Activated T-cell treated with anti-CD3 and anti-CD28 coated beads for 1 hour (primary cell): ENCODE measurements at regions not wholly inside any gene's neighbourhood (a gene's known extent, or its start where the extent isn't known, plus 50 kb on each side); places are given as distances from the start of the nearest gene placed in this dataset.

Source experiments
- DNase-seq: peaks from one replicate; pipeline ENCODE4 v3.0.0-alpha.2; 2020; ENCODE audit warnings: low read depth

DNA sequence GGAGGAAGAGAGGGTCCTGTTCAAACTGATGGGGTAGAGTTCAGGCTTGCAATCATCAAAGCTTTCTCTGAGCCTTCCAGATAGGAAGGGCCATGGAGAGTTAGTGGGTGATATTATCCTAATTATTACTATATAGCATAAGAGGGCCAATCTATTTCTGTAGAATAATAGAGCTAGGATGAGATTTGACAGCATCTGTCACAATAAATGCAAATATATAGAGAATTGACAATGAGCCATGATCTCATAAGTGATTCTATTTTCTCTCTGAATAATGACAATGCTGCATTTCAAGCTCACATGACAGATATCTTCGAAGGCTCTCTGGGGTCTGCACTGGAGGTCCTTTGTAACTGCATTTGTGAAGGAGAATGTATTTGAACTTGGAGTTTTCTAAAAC lies 521.9 kb upstream of the CELF4 start:
- DNase-seq = no peak

DNA sequence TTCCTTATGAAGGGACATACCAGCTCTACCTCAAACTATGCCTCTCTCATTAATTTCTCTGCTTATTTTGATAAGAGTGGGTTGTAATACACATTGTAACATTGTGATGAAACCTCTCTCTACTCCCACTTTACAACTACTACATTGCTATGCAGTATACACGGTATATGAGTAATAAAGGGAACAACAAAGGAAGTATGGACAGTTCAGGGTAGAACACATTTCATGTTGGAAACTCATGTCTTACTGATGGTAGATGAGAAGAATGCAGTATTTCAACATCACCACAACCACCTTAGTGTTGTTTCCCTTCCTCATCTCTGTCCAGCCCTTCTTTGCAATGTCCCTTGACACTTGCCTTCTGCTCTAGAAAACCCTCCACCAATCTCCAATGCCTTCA lies 515.9 kb upstream of the CELF4 start:
- no peak for DNase-seq

DNA sequence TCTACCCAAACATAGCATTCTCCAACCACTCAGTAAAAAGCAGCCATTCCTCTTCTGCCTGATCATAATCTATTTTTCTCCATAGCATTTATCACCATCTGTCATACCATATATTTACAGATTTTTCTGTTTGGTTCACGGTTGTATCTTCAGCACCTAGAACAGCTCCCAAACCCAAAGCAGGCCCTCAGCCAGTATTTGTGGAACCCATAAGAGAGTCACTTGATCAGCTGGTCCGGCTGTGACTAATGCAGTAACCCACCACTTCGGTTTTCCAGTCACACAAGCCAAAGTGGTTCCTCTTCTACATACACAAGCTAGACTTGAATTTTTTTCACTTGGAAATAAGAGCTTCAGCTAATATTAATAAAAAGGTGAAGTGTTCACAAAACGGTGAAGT lies 511.6 kb upstream of the CELF4 start:
- DNase-seq = no peak

DNA sequence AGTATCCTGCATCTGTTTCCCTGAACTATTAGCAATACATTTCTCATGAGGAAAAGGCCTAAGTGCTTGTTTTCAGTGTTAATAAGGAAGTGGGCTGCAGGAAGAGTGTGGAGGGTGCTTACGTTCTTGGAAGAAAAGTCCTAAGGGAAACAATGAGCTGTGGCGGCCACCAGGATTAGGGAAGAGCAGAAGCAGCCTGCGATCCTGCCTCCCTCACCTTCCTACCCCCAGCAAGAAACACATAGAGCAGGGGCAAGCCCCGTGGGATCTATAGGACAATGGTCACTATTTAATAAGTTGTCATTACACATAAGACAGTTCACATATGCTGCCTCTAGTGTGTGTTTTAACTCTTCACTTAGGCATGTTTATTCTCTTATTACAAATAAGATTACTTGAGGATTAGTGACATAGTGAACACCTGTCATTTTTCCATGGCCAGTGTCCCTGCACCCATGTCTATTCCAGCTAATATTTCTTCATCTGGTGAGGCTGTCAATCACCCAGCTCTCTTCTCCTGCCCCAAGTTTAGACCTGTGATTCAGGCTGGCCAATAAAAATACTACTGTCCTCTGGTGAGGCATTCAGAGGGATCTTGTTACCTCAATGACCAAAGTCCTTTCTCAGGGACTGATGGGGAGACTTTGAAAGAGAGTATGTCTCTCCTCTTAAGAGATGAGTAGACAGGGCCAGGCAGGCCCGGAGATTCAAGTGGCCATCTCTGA lies 510.9 kb upstream of the CELF4 start:
- no peak for DNase-seq

DNA sequence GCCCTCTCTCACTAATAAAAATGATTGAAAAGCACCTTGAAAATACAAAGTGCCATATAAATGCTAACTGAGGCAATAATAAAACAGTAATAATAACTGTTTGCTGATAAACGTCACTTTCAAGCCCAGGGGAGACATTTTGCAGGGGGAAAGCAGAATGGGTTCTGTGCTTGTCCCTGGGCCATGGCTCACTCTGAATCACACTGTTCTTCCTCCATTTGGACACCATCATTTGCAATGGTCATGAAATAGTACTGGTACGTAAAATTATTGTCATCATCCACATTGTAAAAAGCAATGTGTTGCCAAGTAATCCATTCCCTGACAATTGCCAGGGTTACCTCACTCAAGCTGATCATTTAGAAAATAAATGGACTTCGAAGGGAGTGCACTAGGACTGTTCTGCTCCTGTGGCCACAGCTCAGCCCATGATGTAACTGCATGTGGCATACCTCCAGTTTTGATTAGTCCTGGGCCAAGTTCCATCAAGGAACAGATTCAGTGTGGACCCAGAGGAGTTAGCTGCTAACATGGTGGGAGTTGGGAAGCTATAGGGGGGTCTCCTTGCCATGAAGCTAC lies 508.8 kb upstream of the CELF4 start:
- DNase-seq = no peak

DNA sequence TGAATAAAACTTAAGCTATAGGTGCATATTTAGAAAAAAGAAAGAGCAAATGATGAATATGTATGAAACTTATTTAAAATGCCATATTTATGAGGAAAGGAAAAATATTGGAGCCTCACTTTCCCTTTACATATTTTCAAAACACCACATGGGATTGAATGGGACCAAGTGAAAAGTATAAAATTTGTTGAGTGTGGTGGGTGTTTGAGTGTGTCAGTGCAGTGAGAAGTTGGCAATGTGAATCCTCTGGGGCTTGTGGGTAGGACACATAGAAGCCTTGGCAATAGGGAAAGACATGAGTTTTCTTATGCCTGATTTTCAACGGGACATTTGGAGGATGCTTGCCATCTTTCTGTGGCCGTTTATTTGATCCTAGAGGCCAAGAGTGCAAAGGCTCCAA lies 502.2 kb upstream of the CELF4 start:
- DNase-seq = no peak

DNA sequence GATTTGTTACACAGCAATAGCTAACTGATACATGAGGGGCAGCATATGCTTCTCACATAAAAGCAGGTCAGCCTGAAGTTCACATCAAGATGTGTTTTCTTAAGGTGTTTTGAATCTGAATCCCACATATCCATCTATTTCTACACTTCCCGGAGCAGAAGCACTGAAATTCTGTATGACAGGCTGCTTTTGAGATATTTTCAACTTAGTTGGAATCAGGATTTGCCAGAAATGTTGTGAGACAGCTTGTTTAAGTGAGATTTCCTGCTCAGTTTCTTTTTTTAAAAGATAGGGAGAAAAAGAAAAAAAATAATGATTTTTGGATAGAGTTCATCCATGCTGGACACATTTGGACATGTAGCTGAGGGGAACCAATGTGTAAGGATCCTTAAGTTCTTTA lies 501.5 kb upstream of the CELF4 start:
- DNase-seq = no peak

DNA sequence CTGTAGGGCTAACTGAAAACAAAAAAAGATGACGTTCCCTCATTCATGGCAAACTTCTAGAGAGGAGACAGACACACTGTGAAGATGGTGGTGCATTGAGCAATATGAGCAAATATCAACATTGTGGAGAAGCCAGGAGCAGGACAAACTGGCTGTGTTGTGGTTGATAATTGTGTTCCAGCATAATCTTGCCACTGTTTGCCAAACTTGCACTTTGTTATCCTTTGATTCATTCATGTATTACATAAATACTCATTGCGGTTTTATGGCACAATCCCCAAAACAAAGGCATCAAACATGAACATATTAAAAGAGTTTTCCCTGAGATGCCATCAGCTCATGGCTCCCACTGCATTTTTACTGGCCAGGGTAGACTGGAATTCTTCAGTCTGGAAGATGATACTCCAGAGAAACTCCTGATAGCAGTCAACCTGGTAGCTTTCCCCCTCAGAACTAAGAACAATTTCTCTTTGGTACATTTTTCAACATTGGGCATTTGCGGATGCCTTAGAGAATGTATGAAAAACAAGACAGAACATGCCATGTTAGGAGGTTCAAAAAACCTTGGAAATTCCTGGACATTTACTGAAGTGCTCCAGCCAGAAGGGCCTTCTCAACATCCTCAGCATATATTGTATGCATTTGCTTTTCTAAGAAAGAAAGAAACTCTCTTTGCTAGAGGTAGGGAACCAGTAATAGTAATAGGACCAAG lies 487.4 kb upstream of the CELF4 start:
- DNase-seq = no peak

DNA sequence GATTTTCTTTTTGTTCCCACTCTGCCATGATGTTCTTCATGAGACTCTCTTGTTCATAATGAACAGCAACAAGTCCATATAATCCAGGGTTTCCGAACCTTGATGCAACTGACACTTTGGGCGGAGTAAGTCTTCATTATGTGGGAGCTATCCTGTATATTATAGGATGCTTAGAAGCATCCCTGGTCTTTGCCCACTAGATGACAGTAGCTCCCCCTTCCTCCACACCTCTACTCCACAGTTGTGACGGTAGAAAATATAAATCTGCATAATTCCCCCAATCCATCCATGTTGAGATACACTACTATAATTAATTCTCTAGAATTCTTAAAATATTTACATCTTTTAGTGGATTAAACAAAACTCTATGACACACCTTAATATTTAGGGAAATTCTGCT lies 482.2 kb upstream of the CELF4 start:
- no peak for DNase-seq

DNA sequence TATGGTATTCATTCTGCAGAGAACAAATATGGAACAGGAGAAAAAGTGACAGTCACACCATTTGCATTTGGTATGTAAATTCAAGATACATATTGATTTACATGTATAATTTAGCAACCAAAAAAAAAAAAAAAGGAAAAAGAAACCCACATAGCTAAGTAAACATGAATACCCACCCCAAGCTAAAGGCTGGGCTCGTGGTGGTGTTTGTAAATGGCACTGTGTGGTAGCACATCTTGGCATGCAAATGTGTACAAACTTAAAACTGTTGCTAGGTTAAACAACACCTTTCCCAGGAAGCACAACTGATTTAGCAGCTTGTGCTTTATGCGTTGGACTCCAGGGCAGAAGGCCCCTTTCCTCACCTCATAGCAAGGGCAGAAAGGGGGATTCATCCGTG lies 481.1 kb upstream of the CELF4 start:
- DNase-seq = no peak

DNA sequence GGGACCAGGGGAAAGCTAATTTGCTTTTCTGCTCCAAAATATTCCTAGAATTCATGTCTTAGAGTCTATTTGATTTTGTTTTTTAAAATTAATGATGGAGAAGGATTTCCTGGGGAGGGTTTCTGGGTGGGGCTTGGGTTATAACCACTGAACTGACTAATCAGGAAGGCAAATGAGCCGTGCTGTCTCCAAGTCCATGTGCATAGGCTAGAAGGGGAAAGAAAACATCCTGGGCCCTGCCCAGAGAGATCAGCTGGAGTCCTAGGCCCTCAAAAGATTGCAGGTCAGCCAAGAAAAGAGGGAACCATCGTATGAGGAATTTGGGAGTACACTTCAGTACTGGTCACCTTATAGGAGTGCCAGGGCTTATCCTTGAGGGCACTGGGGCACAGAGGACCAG lies 480.2 kb upstream of the CELF4 start:
- no peak for DNase-seq

DNA sequence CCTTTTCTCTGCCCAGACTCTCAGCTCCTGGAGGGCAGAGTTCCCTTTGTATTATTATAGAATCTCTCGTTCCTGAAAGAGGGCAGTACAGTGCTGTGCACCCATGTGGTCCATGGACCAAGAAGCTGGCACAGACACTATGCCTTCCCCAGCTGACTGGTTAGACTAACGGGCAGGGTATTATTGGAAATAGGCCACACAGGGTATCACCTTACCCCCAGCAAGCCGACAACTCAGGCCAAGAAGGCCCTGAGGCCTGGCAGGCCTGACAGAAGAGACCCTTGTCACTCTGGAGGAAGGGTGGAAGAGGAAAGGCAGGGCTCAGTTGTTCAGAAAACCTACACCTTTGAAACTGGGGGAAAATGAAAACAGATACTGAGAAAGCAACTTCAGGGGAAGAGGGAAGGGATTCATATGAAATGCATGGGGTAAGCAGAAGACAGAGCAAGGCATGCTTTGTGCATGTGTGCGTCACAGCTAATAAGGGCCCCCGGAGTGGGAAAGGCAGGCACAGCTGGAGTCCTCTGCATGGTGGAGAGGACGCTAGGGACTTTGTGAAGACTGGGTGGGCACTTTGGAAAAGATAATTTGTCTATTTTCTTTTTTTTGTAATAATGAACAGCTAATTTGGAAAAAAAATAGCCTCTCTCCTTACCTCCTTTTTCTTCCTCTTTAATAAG lies 476.8 kb upstream of the CELF4 start:
- no peak for DNase-seq

DNA sequence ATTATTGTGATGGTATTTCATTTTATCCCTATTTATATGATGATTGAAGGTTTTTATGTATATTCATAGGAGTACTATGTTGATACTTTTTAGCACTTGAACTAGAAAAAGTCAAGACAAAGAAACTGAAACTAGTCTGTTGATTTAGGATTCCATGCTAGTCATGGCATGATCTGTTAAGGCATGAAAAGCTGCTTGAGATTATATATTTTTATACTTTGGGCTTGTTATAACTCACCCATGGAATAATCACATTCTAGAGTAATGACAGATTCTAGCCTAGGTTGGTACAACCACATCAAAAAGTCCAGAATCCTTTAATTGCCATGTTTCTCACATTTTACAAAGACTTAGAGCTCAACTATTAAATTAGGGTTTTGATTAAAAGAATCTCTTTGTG lies 472.6 kb upstream of the CELF4 start:
- DNase-seq = no peak

DNA sequence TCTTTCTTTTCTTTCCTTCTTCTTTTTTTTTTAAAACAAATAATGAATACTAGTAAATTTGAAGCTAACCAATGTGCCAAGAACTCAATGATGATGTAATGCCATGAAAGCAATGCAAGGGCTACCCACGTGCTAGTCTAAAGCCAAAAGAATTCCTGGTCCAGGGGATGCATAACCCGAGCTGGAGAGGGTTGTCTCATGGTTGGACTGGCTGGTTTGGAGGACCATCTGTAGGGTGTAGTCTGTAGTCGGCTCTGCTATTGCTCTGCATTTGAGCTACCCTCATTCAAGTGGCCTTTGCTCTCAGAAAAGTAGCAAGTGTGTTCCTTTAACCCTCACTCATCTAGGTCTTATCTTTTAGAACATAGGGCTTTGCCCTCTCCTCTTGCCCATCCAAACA lies 469.6 kb upstream of the CELF4 start:
- no peak for DNase-seq

DNA sequence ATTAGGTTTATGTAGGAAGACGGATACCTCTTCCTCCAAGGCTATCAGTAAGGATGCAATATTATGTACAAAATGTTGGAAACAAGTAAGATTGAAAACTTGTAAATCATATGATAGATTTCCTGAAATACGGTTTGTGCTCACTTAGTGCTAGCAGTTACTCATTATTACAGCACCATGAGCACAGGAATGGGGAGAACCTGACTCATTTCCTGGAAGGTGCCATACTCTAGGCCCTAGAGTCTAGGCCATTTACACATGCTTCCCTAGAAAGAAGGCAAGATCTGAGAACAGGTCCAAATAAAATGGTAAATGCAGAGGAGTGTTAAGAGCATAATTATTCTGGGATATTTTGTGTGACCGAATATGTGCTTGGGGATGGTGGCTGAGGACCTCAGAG lies 467.7 kb upstream of the CELF4 start:
- DNase-seq = no peak

DNA sequence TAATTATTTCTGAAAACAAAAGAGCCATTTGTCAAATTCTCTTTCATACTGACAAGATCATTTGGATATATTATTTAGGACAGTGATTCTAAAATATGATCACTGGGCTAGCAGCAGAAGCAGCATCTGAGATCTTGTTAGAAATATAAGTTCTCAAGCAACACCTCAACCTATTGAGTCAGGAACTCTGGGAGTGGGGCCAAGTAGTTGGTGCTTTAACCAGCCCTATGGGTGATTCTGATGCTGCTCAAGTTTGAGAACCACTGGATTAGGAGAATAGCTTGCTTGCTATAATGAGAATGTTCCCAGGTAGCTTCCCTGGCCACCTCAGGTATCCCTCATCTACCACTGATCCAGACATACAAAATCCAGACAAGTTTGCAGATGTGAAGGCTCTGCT lies 466.9 kb upstream of the CELF4 start:
- DNase-seq = no peak

DNA sequence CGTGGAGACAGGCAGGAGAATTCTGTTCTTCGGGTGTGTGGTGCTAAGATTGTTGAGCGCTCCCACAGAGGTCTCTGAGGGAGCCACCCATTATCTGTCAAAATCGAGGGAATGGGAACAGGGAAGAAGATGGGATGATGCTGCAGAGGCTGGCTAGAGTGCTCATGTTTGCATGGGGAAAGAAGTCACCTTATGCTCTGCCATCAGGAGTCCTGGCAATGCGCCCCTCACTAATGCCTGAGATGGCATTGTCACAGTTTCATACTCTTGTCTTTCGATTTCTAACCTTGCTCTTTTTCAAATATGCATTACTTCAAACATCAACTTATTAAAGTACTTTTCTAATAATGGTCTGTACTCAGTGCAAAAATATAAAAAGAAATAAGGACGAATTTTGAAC lies 463.3 kb upstream of the CELF4 start:
- DNase-seq = no peak

DNA sequence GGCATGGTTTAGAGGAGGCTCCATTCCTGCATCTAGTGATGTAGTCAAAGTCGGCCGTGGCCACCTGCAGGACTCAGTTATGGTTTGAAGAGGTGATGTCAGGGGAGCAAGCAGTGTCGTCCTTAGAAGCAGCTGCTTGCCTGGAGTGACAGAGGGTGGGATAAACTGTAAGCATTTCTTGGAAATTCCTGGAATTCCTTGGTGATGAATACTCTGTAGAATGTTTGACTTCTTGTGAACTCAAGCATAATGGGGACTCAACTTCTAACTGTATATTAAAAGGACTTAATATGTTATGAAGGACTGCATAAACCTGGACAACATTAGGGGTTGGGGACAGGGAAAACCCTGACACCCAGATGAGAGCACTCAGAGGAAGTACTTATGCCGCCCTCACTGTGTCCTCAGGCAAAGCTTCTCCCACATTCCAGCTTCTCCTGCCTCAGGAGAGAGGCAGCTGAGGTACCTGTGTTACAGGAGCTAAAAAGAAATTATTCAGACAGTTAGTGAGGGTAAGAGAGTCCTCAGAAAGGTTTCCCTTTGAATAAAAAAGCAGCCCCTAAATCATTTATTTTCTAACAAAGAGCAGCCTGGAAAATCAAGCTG lies 459.9 kb upstream of the CELF4 start:
- DNase-seq = no peak

DNA sequence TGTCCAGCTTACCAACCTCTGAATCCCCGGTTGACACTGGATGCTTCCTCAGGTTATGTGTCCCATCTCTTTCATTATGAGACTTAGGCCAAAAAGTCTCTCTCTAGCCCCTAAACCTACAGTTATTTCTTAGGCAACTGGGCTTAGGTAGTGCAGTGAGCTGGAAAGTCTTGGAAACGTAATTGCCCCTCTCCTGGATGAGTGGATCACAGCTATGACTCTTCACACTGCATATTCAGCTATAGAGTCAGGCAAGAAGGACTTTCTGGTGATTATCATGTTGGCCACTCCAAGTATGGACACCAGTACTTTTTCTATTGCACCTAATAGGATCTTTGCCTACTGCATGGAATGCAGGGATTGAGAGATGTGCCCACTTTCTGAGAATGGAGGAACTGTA lies 458.3 kb upstream of the CELF4 start:
- DNase-seq = no peak

DNA sequence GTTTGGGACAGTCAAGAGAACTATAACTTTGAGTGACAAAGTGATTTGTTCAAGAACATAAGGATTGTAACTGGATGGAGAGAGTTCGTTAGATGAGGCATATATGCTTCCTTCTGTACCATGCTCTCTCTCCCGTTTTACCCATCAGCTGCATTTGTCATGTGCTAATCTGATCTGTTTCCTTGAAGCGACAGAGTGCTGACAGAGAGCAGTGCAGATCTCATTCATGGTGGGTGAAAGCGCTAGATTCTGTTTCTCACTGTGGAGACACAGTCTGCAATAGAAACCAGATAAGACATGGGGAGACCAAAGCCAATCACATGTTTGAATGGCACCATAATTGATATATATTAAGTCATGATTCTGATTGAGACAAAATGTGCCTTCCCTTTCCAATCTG lies 456.6 kb upstream of the CELF4 start:
- DNase-seq = no peak

DNA sequence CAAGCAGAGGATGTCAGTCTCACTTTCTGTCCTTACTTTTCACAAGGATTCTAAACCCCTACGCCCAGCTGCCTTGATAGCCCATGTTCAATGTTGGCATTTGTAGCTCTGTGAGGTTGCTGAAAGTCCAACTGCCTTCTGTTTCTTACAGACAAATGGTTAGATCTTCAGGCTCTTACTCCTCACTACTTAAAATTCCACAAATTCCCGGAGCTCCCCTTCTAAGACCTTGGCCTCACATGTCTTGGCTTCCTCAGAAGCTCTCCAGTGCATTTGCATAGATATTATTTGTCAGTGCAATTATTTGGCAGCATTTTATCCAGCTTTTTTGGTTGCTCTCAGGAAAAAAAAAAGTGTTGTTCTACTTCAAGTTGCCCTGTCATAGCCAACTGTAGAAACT lies 453.7 kb upstream of the CELF4 start:
- DNase-seq = no peak

DNA sequence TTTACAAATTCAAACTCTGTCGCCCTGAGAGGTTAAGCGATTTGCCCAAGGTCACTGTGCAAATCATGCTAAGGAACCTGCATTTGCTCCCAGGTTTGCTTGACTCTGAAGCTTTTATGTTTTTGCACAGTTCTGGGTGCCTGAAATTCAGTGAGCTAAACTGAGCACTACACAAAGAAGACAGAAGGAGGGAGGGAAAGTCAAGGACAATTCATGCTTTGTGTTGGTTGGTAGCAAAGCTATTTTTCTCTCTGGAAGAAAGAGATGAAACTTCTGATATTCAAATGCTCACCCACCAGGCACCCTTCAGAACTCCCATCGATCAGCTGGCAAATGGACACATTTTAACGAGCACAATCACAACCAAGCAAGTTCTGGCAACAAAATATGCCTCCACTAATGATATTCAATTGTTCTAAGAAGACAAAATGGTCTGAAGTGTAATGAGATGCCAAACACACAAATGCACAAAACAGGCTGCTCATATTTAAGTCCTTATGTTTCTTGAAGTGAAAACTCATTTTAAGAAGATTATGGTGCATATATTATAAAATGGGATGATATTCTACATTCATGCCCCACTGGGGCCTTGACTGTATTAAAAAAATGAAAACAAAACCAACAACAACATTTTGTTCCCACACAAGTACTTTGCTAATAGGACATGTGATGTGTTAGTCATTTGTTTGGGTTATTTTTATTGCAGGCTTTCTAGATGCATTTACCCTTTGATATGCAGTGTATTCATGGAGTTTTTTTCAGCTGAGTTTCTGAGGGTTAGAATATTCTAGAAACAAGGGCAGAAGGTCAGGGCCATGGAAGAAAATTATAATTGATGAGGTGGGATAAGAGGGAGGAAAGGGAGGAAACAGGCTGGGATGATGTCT lies 445.6 kb upstream of the CELF4 start:
- DNase-seq = no peak
